Gastrocnemius medialis (tissue), 4 donors: ENCODE measurements at regions not wholly inside any gene's neighbourhood (a gene's known extent, or its start where the extent isn't known, plus 50 kb on each side); places are given as distances from the start of the nearest gene placed in this dataset.

Experiments
- ATAC-seq, 2 donors: fragments of 150-250 bp; one replicate each; pipeline ENCODE4 v1.9.1; 2016
- DNase-seq, 2 donors: peaks; one replicate each; pipeline ENCODE4 v3.0.0-alpha.2; 2019
- H3K27ac ChIP-seq, 4 donors: fragments of 200-600 bp; sonication (generic); 1 replicate in 1 of 4; 2 replicates in 3 of 4; pipeline ENCODE4 v1.5.1; 2016 to 2018; ENCODE audit warnings: mild to moderate bottlenecking in 2 of 4, moderate library complexity in 1 of 4
- H3K27me3 ChIP-seq, 3 donors: fragments of 200-600 bp; sonication (generic) in 2 of 3; 1 replicate in 1 of 3; 2 replicates in 2 of 3; pipeline versions ENCODE4 v1.5.1 to v1.6.0; 2016 to 2019; ENCODE audit warnings: mild to moderate bottlenecking in 1 of 3, moderate library complexity in 1 of 3
- H3K36me3 ChIP-seq, 2 donors: fragments of 200-600 bp; sonication (generic) in 1 of 2; one replicate each; pipeline ENCODE4 v1.5.1; 2017 to 2018
- H3K4me1 ChIP-seq, 2 donors: fragments of 200-600 bp; sonication (generic) in 1 of 2; one replicate each; pipeline ENCODE4 v1.5.1; 2016 to 2017; ENCODE audit warnings: mild to moderate bottlenecking in 2 of 2
- H3K4me3 ChIP-seq, 4 donors: fragments of 200-600 bp; sonication (generic) in 3 of 4; 1 replicate in 1 of 4; 2 replicates in 3 of 4; pipeline ENCODE4 v1.5.1; 2016 to 2019; ENCODE audit warnings: mild to moderate bottlenecking in 2 of 4
- H3K9me3 ChIP-seq, 3 donors: fragments of 200-600 bp; sonication (generic) in 2 of 3; 1 replicate in 1 of 3; 2 replicates in 2 of 3; pipeline ENCODE4 v1.5.1; 2016 to 2019
- CTCF ChIP-seq, 5 experiments: fragments of 450-650 bp in 3 of 5; fragments of 200-600 bp in 2 of 5; sonication (generic) in 2 of 5; IDR thresholded peaks in 4 of 5; conservative IDR thresholded peaks in 1 of 5; 1 replicate in 4 of 5; 2 replicates in 1 of 5; pipeline ENCODE4 v1.5.1; 2016 to 2019; ENCODE audit warnings: antibody characterized with exemption in 5 of 5, mild to moderate bottlenecking in 3 of 5, moderate library complexity in 3 of 5
- POLR2A ChIP-seq, 2 donors: fragments of 450-650 bp; IDR thresholded peaks; one replicate each; pipeline ENCODE4 v1.6.1; 2017; ENCODE audit warnings: antibody characterized with exemption in 2 of 2, mild to moderate bottlenecking in 2 of 2, moderate library complexity in 2 of 2
- in situ Hi-C, 4 donors: fragments of 200-750 bp; cut with MboI; loops; one replicate each; pipeline versions ENCODE4 v1.15.0 to v1.8.0; 2017; ENCODE audit warnings: low sequenced_read_pairs in 4 of 4
- intact Hi-C: fragments of 100-400 bp; cut with DNase I; formaldehyde crosslinking; loops from one replicate; pipeline ENCODE4 v1.15.1; 2023; ENCODE audit warnings: low total_unique reads

- no peaks in the 10 kb centered on the region for H3K4me1 ChIP-seq
- H3K27ac ChIP-seq, result no peak overlapping the region
- H3K36me3 ChIP-seq, result no peaks in the 10 kb centered on the region
- intact Hi-C loops (no loop called here), in situ Hi-C loops (no loop called here)
- no peak for DNase-seq
- H3K4me3 ChIP-seq, result no peak overlapping the region
- no peak for ATAC-seq
- no peaks in the 10 kb centered on the region for H3K9me3 ChIP-seq
- H3K27me3 ChIP-seq, result no peaks in the 10 kb centered on the region
- TF ChIP-seq POLR2A (IDR thresholded peaks at IDR 0.05) (no peak), CTCF (IDR thresholded peaks at IDR 0.05 in 4 of 5, conservative IDR thresholded peaks at IDR 0.05 in 1 of 5) (no peak)
These were observed 162.8 kb upstream of the VCX start for GRCh38 chrX:7680181-7680580.

- in situ Hi-C loops (no loop called here), intact Hi-C loops (no loop called here)
- no peak for TF ChIP-seq CTCF (IDR thresholded peaks at IDR 0.05 in 4 of 5, conservative IDR thresholded peaks at IDR 0.05 in 1 of 5)
- TF ChIP-seq POLR2A (IDR thresholded peaks at IDR 0.05), result no peak
- H3K4me1 ChIP-seq, result no peaks in the 10 kb centered on the region
- no peaks in the 10 kb centered on the region for H3K9me3 ChIP-seq
- DNase-seq, result no peak
- no peaks in the 10 kb centered on the region for H3K36me3 ChIP-seq
- no peak overlapping the region for H3K4me3 ChIP-seq
- no peak for ATAC-seq
- no peaks in the 10 kb centered on the region for H3K27me3 ChIP-seq
- H3K27ac ChIP-seq, result no peak overlapping the region
These were observed 188.7 kb upstream of the VCX start for GRCh38 chrX:7654316-7654715.

GRCh38 chrX:7647831-7648230 is 195.1 kb upstream of the VCX start:
- no peaks in the 10 kb centered on the region for H3K36me3 ChIP-seq
- no peaks in the 10 kb centered on the region for H3K27me3 ChIP-seq
- no peaks in the 10 kb centered on the region for H3K9me3 ChIP-seq
- TF ChIP-seq POLR2A (IDR thresholded peaks at IDR 0.05) (no peak), CTCF (IDR thresholded peaks at IDR 0.05 in 4 of 5, conservative IDR thresholded peaks at IDR 0.05 in 1 of 5) (no peak)
- no peak overlapping the region for H3K27ac ChIP-seq
- no peaks in the 10 kb centered on the region for H3K4me1 ChIP-seq
- in situ Hi-C loops (no loop called here), intact Hi-C loops (no loop called here)
- H3K4me3 ChIP-seq, result no peak overlapping the region
- DNase-seq (no peak), ATAC-seq (no peak)

- Histone ChIP-seq H3K27me3 (no peaks in the 10 kb centered on the region), H3K4me3 (no peak overlapping the region), H3K9me3 (no peaks in the 10 kb centered on the region), H3K4me1 (no peaks in the 10 kb centered on the region), H3K36me3 (no peaks in the 10 kb centered on the region), H3K27ac (no peak overlapping the region)
- TF ChIP-seq POLR2A (IDR thresholded peaks at IDR 0.05), result no peak
- no peak for ATAC-seq
- in situ Hi-C loops, result no loop called here
- no peak for DNase-seq
- intact Hi-C loops, result no loop called here
These were observed 201.8 kb upstream of the VCX start for GRCh38 chrX:7641141-7641540.

GRCh38 chrX:7640392-7640791 is 202.6 kb upstream of the VCX start:
- H3K4me1 ChIP-seq, result no peaks in the 10 kb centered on the region

More at GRCh38 chrX:7640392-7640791, 202.6 kb upstream of the VCX start:
- Histone ChIP-seq H3K4me3 (no peak overlapping the region), H3K27ac (no peak overlapping the region), H3K9me3 (no peaks in the 10 kb centered on the region), H3K27me3 (no peaks in the 10 kb centered on the region), H3K36me3 (no peaks in the 10 kb centered on the region)
- no peak for ATAC-seq
- in situ Hi-C loops (no loop called here), intact Hi-C loops (no loop called here)
- no peak for DNase-seq
- no peak for TF ChIP-seq CTCF (IDR thresholded peaks at IDR 0.05 in 4 of 5, conservative IDR thresholded peaks at IDR 0.05 in 1 of 5)
- TF ChIP-seq POLR2A (IDR thresholded peaks at IDR 0.05), result no peak
